ENCODE measurements at regions not wholly inside any gene's neighbourhood (a gene's known extent, or its start where the extent isn't known, plus 50 kb on each side); places are given as distances from the start of the nearest gene placed in this dataset.
A peak's percentile ranks its signal among the peaks of the same experiment; 100 is the strongest.
"Not testable (repeated sequence)": the region's sequence is repeated elsewhere in the genome, so short reads cannot be mapped to it uniquely, and the experiment has no call there.

GRCh38 chr3:14252321-14253021 lies 73.9 kb downstream of the LSM3 start:
- DNase-seq: no peak

DNA sequence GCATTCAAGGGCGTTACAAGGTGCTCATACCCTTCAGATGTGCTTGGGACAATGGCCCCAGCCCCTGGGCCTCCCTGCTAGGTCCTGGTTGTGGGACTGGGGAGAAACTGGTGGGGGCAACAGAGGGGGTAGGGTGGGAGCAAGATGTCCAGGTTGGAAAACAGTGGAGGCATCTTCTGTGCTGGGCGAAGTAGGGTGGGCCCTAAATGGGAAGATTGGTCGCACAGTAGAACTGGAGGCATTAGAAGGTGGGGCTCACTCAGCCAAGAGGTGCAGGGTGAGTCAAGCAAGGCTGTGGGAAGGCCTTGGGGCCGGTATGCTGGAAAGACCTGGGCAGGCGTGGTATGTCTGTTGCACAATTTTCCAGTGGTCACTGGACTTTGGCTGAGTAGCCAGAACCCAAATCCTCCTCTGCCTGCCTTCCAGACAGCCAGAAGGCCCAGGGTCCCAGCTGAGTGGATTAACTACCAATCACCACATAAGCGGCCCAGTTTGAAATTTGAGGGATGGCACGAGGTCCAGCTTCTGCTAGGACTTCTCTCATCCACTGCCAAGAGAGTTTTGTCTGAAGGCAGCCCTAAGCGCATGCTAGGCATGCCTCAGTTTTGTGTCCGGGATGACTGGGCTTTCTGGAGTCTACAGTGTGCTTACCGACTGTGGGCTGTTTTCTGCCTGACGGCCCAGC lies 74.5 kb downstream of the LSM3 start:
- DNase-seq: no peak

- DNase-seq: no peak
Measured at GRCh38 chr3:14253707-14254382, 75.2 kb downstream of the LSM3 start.

- DNase-seq: no peak
Measured at GRCh38 chr3:14254812-14255702, 76.4 kb downstream of the LSM3 start.

DNA sequence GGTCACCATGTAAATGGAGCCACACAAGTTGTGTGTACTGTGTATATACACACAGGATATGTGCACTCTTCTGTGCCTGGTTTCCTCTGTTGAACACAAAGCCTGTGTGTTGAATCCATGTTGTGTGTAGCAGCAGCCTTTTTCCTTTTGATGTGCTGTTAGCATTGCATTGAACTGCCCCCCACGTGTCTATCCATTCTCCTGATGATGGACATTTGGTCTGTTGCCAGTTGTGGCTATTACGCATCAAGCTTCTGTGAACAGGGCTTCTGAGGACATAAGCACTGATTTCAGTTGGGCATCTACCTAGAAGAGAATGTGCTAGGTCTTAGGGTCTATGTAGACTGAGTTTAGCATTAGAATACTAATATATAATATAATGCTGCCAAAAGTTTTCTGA lies 77.4 kb downstream of the LSM3 start:
- no peak for DNase-seq

DNA sequence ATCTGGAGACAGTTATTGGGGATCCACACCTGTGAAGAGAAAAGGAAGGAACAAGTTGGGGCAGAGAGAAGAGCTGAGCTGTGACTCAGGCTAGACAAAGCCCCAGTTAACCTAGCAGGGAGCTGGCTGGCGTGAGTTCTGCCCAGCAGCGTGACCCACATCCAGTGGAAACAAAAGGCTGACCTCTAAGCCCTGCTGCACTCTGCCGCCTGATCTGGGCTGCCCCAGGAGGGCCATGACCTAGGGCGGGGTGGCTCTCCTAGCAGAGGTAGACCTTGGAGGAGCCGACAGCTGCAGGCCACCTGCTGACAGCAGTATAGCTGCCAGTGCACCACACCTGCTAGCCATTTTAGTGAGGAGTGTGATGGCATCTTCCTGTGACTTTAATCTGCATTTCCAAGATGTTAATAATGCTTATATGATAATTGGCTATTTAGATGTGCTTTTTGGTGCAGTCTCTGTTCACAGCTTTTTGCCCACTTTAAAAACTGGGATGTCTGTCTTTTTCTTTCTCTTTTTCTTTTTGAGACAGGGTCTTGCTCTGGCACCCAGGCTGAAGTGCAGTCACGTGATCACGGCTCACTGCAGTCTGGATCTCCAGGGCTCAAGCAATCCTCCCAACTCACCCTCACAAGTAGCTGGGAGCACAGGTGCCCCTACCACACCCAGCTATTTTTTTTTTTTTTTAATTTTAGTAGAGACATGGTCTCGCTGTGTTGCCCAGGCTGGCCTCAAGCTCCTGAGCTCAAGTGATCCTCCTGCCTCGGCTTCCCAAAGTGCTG lies 78.1 kb downstream of the LSM3 start:
- DNase-seq: no peak

DNA sequence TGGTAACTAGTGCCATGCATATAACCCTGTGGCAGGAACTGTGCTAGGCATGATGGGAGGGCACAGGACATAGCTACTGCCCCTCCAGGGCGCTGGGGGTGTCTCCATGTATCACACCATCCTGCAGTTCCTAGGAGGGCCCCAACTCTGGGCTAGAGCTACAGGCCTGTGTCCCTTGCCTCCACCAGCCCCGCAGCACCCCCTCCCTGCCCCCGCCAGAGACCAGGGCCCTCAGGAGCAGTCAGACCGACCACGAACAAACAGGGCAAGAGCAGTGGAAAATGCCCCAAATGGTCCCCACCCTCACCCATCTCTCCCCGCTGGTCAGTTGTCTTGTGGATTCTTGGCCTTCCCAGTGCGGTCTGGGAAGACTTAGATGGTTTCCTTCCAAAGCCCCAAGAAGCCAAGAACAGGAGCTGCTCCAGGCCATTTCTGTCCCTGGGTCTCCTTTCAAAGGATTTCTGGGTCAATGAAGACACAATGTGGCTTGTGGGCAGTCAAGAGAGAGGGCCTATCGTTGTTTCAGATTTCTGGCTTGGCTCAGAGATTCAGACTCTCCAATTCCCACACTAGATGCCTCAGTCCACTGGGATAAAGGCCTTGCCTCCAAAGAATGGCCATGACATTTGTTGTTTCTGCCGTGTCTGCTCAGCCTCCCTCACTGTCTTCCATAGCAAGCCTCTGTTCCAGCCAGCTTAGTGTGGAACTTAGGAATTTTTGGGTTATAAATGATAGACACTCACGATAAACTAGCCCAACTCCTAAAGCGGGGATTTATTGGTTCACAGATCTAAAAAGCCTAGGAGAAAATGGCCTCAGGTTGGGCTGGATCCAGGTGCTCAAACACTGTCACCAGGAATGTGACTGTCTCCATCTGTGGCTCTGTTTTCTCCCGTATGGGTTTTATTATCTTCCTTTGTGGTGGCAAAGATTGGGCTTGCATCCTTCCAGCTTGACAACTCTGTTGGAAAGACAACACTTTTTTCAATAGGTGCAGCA lies 80.6 kb downstream of the LSM3 start:
- no peak for DNase-seq

DNA sequence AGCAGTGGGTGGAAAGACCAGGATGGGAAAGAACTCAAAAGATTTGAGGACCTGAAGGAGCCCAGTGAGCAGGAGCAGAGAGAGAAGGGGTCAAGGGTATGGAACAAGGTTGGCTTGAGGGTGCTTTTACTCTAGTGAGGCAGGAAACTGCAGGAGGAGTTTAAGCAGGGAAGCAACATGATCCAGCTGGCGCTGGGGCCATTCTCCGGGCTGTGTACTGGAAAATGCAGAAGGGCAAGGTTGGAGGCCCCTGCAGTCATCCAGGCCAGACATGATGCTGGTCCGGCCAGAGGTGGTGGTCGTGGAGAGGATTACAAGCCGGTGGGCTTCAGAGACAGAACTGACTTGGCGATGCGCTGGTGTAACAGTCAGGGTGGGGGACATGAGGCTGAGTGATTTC lies 81.8 kb downstream of the LSM3 start:
- DNase-seq: no peak

- peak; percentile 22 for DNase-seq
Measured at GRCh38 chr3:14261229-14261628, 82.6 kb downstream of the LSM3 start.

GRCh38 chr3:14262212-14262611 lies 83.6 kb downstream of the LSM3 start:
- DNase-seq: no peak

DNA sequence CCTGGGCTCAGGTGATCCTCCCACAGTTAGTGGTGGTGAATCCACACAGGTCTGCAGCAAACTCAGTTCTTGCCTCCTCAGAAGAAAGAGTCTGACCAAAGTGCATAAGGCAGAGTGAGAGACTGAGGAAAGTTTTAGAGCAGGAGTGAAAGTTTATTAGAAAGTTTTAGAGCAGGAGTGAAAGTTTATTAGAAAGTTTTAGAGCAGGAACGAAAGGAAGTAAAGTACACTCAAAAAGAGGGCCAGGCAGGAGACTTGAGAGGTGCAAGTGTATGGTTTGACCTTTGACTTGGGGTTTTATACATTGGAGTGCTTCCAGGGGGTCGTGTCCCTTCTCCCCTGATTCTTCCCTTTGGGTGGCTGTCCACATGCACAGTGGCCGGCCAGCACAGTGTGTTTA lies 84.2 kb downstream of the LSM3 start:
- DNase-seq: no peak

DNA sequence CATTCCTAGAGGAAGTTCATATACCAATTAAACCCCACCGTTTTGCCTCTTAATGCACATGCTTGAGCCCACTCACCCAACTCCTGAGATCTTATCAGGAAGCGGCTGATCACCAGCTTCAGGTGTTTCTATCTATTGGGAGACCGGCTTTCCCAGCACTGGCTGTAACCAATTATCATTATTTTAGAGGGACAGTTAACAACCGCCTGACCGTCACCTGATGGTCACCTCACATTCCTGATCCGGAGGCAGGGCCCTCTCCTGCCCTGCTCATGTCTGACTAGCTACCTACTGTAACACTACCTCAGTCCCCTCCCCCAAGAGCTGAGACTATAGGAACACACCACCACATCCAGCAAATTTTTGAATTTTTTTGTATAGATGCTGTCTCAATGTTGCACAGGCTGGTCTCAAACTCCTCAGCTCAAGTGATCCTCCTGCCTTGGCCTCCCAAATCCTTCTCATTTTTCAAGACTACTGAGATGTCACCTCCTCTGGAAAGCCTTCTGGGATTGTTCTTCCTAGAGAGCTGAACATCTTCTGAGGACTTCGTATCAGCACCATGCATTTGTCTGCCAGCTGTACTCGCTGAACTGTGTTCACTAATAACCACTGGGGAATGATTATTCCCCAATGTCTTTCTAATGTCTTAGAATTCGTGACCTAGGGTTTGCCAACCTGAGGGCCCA lies 84.8 kb downstream of the LSM3 start:
- no peak for DNase-seq

- DNase-seq: peak; percentile 72
Measured at GRCh38 chr3:14265246-14265962, 86.8 kb downstream of the LSM3 start.

DNA sequence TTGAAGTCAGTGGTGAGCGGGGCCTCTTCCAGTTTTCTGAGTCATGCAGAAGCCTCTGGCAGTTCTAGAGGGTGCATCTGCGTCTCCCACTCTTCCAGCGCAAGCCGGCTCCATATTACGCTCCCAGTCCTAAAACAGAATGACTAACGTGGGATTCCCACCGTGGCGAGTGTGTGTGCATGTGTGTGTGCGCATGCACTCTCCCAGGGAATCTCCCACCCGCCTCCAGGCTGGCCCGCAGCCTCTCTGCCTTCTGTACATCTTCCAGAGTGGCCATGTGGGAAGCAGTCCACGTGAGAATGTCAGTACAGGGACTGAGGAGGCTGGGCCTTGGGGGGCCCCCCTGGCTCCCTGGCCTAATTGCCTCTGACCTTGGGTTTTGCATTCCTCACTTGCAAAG lies 87.7 kb downstream of the LSM3 start:
- no peak for DNase-seq

DNA sequence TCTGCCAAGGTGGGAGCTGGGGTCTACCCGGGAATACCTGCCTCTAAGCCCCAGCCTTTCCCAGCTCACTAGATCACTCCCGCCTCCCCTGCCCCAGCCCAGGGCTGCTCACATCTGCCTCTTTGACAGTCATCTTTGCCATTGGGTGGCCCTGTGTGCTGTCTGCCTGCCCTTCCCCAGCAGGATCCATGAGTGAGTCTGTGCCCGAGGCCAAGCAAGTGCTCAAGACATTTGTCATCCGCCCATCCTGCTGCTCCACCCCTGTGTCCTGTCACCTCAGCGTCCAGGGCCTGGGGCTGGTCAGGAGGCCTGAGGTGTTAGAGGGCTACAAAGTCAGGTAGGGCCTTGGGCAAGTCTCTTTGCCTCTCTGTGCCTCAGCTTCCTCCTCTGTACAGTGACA lies 89.4 kb downstream of the LSM3 start:
- DNase-seq: no peak

GRCh38 chr3:14268897-14269296 lies 90.3 kb downstream of the LSM3 start:
- DNase-seq: no peak

DNA sequence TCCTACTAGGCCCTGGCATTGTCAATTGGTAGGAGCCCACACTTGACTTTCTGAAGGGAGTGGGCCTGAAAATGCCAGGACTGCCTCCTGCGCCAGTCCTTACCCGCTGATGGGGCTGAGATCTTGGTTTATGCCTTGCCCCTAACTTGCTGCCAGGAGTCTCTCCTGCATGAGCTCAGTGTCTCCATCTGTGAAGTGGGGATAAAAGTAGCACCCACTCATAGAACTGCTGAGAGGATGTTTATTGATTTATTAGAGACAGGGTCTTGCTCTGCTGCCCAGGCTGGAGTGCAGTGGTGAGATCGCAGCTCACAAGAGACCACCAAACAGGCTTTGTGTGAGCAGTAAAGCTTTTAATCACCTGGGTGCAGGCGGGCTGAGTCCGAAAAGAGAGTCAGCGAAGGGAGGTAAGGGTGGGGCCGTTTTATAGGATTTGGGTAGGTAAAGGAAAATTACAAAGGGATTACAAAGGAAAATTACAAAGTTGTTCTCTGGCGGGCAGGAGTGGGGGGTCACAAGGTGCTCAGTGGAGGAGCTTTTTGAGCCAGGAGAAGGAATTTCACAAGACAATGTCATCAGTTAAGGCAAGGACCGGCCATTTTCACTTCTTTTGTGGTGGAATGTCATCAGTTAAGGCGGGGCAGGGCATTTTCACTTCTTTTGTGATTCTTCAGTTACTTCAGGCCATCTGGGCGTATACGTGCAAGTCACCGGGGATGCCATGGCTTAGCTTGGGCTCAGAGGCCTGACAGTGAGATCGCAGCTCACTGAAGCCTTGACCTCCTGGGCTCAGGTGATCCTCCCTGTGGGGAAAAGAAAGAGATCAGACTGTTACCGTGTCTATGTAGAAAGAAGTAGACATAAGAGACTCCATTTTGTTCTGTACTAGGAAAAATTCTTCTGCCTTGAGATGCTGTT lies 93.7 kb downstream of the LSM3 start:
- not testable (repeated sequence) for DNase-seq

DNA sequence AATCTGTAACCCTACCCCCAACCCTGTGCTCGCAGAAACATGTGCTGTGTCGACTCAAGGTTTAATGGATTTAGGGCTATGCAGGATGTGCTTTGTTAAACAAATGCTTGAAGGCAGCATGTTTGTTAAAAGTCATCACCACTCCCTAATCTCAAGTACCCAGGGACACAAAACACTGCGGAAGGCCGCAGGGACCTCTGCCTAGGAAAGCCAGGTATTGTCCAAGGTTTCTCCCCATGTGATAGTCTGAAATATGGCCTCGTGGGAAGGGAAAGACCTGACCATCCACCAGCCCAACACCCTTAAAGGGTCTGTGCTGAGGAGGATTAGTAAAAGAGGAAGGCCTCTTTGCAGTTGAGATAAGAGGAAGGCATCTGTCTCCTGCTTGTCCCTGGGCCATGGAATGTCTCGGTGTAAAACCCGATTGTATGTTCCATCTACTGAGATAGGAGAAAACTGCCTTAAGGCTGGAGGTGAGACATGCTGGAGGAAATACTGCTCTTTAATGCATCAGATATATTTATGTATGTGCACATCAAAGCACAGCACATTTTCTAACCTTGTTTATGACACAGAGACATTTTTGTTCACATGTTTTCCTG lies 94.4 kb downstream of the LSM3 start:
- DNase-seq: not testable (repeated sequence)

Data from NCI-H748 treated with DMSO at 0.1 percent for 48 hours (cell line).